ENCODE measurements at regions not wholly inside any gene's neighbourhood (a gene's known extent, or its start where the extent isn't known, plus 50 kb on each side); places are given as distances from the start of the nearest gene placed in this dataset.
"Not testable (repeated sequence)": the region's sequence is repeated elsewhere in the genome, so short reads cannot be mapped to it uniquely, and the experiment has no call there.

GRCh38 chr21:7837315-7837714, 2684.1 kb upstream of the TPTE start:
- DNase-seq = not testable (repeated sequence)

- DNase-seq = not testable (repeated sequence)
Observed at GRCh38 chr21:7853426-7853825, 2668.0 kb upstream of the TPTE start.

GRCh38 chr21:7853836-7854235, 2667.5 kb upstream of the TPTE start:
- not testable (repeated sequence) for DNase-seq

All from activated CD4-positive, alpha-beta T cell treated with anti-CD3 and anti-CD28 coated beads, Interleukin-2, amount 50 U/mL, for 48 hours (primary cell).